Dermis microvascular lymphatic vessel endothelial cell (primary cell): ENCODE measurements at regions not wholly inside any gene's neighbourhood (a gene's known extent, or its start where the extent isn't known, plus 50 kb on each side); places are given as distances from the start of the nearest gene placed in this dataset.
A peak's percentile ranks its signal among the peaks of the same experiment; 100 is the strongest.

Experiments used
- DNase-seq, 2 donors: peaks; one replicate each; pipeline versions ENCODE4 v3.0.0 to v3.0.0-alpha.2; 2010; ENCODE audit warnings: low read depth in 2 of 2

GRCh38 chr2:13581471-13581870 is 864.7 kb downstream of the TRIB2 start:
- no peak for DNase-seq

GRCh38 chr2:13583609-13584008 is 866.9 kb downstream of the TRIB2 start:
- DNase-seq: no peak

DNA sequence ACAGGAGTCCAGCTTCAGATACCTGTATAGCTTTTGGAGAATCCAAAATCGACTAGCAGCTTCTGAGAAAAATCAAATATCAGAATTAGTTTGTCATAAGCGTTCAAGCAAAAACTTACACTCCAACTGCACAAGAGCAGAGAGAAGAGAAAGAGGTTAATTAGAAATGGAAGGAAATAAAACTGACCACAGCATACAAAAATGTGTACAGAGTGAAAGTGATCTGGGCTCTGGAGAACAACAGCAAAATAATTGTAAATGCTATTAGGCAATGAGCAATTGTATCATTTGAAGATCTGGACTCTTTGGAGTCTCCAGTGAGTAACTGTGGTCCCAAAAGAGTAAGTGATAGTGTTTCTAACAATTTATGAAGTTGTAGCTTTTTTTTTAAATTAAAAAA is 867.3 kb downstream of the TRIB2 start:
- DNase-seq: no peak

GRCh38 chr2:13585732-13586131 is 869.0 kb downstream of the TRIB2 start:
- DNase-seq: no peak

DNA sequence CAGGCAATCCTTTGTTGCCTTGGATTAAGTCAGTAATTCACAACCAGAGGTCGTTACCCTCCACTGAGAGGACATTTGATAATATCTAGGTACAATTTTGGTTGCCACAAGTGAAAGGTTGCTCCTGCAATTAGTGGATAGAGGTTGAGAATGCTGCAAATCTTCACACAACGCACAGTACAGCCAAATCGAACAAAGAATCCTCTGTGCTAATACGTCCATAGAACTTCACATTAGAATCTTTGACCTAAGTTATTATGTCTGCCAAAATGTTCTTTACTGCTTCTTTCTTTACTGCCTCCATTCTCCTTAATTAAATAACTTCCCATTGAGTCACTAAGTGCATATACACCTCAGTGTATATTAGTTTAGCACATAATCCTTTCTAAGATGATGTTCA is 879.5 kb downstream of the TRIB2 start:
- DNase-seq: no peak

DNA sequence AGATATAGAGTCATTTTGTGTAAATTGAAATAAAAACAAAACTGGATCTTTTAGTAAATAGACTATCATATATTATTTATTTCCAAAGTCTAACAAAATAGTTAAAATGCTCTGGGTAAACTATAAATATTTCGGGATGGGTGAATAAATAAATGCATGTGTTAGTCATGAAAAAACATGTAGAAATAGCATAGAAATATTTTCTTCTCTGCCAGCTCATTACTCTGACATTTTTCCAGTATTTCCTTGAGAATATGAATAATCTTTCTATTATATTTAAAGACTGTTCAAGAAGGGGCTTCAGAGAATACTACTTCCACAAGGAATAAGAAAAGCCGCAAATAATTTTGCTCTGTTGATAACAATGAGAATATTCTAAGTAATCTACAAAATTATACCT is 880.4 kb downstream of the TRIB2 start:
- DNase-seq: no peak

DNA sequence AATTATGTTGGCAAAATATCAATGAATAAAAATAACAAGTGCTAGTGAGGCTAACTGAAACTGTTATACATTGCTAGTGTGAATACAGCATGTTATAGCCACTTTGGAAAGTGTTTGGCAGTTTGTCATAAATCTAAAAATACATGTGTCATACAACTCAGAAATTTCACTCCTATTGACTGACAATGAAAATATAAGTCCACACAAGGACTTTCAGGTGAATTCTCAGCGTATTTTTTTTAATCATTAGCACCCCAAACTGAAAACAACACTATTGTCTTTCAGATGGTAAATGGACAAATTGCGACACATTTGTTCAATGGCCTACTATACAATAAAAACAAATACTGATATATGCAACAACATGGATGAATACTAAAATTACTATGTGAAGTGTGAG is 884.8 kb downstream of the TRIB2 start:
- no peak for DNase-seq

- DNase-seq: no peak
Measured at GRCh38 chr2:13604951-13605661, 888.4 kb downstream of the TRIB2 start.

- no peak for DNase-seq
Measured at GRCh38 chr2:13607139-13607538, 890.4 kb downstream of the TRIB2 start.

- DNase-seq: no peak
Measured at GRCh38 chr2:13611939-13612338, 895.2 kb downstream of the TRIB2 start.

DNA sequence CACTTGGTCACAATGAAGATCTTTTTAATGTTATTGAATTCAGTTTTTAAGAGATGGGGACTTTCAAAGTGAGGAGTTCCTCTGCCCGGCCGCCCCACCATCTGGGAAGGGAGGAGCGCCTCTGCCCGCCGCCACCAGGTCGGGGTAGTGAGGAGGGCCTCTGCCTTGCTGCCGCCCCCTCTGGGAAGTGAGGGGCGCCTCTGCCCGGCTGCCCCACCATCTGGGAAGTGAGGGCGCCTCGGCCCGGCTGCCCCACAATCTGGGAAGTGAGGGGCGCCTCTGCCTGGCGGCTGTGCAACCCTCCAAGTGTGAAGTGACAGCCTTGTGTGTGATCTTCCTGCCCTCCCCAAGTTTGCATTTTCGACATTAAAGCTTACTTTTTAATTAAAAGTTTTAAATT is 899.3 kb downstream of the TRIB2 start:
- DNase-seq: no peak

DNA sequence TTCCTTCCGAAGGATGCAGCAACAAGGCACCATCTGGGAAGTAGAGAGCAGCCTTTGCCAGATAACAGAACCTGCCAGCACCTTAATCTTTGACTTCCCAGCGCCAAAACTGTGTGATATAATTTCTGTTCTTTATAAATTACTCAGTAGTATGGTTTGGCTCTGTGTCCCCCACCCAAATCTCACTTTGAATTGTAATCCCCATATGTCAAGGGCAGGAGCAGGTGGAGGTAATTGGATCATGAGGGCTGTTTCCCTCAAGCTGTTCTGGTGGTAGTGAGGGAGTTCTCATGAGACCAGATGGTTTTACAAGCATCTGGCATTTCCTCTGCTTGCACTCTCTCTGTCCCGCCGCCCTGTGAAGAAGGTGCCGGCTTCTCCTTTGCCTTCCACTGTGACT is 899.9 kb downstream of the TRIB2 start:
- no peak for DNase-seq

- no peak for DNase-seq
Measured at GRCh38 chr2:13628122-13628521, 911.4 kb downstream of the TRIB2 start.

GRCh38 chr2:13638181-13638580 is 921.4 kb downstream of the TRIB2 start:
- DNase-seq: no peak

DNA sequence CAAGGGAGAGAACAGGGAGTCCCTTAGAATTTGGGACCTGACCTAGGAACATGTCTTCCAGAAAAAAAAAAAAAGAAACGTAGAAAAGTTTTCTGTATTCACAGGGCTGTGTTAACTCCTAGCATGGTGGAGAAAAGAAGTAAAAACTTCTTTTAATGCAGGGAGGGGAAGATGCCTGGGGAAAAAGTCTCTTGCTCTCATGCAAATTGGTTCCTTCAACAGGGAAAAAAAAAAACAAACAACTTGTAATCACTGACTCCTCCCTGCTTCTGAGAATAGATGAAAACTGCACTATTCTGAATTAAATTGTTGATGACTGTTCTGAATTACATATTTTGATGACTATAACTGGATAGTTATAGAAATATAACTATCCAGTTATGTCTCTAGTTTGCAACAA is 933.2 kb downstream of the TRIB2 start:
- no peak for DNase-seq

GRCh38 chr2:13650586-13651180 is 933.9 kb downstream of the TRIB2 start:
- peak in 1 of 2 donors; percentile 11 for DNase-seq

GRCh38 chr2:13651684-13652131 is 935.0 kb downstream of the TRIB2 start:
- DNase-seq: no peak

GRCh38 chr2:13652531-13653313 is 936.0 kb downstream of the TRIB2 start:
- DNase-seq: peak; percentile 57 to 83

- DNase-seq: peak; percentile 35 to 64
Measured at GRCh38 chr2:13654416-13654815, 937.7 kb downstream of the TRIB2 start.

- DNase-seq: no peak
Measured at GRCh38 chr2:13660231-13660630, 943.5 kb downstream of the TRIB2 start.

DNA sequence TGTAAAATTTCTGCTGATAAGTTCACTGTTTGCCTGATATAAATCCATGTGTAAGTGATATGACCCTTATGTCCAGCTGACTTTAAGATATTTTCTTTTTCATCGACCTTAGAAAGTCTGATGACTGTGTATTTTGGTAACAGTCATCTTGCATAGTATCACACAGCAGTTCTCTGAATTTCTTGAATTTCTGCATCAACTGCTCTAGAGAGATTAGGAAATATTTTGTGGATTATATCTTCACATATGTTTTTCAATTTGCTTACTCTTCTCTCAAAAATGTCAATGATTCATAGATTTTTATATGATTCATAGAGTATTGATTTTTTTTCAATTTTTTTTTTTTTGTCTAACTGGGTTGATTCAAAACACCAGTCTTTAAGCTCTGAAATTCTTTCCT is 945.3 kb downstream of the TRIB2 start:
- no peak for DNase-seq

GRCh38 chr2:13666582-13667414 is 950.1 kb downstream of the TRIB2 start:
- no peak for DNase-seq
